ENCODE measurements at regions not wholly inside any gene's neighbourhood (a gene's known extent, or its start where the extent isn't known, plus 50 kb on each side); places are given as distances from the start of the nearest gene placed in this dataset.
"Not testable (repeated sequence)": the region's sequence is repeated elsewhere in the genome, so short reads cannot be mapped to it uniquely, and the experiment has no call there.

GRCh38 chrX:80508083-80508482 is 87.8 kb downstream of the TENT5D start:
- not testable (repeated sequence) for H3K9me3 Mint-ChIP-seq (ENCODE audit: unreplicated experiment); H3K36me3 Mint-ChIP-seq (ENCODE audit: low read depth, unreplicated experiment); H3K27ac Mint-ChIP-seq (ENCODE audit: unreplicated experiment); H3K4me1 Mint-ChIP-seq (ENCODE audit: unreplicated experiment); H3K27me3 Mint-ChIP-seq (ENCODE audit: unreplicated experiment); DNase-seq (ENCODE audit: low spot score); H3K4me3 Mint-ChIP-seq (ENCODE audit: unreplicated experiment)

GRCh38 chrX:80511969-80512760 is 91.9 kb downstream of the TENT5D start:
- no peaks in the 10 kb centered on the region for H3K4me1 Mint-ChIP-seq (ENCODE audit: unreplicated experiment)
- no peak for DNase-seq (ENCODE audit: low spot score)
- no peaks in the 10 kb centered on the region for H3K27me3 Mint-ChIP-seq (ENCODE audit: unreplicated experiment)
- no peak for TF ChIP-seq CTCF (IDR thresholded peaks at IDR 0.05; ENCODE audit: unreplicated experiment)
- H3K9me3 Mint-ChIP-seq (ENCODE audit: unreplicated experiment) = no peaks in the 10 kb centered on the region
- H3K27ac Mint-ChIP-seq (ENCODE audit: unreplicated experiment) = peak overlapping the region; percentile 81
- H3K4me3 Mint-ChIP-seq (ENCODE audit: unreplicated experiment) = no peak overlapping the region
- H3K36me3 Mint-ChIP-seq (ENCODE audit: low read depth, unreplicated experiment) = no peaks in the 10 kb centered on the region

GRCh38 chrX:80512924-80513323 is 92.7 kb downstream of the TENT5D start:
- H3K36me3 Mint-ChIP-seq (ENCODE audit: low read depth, unreplicated experiment) = no peaks in the 10 kb centered on the region
- H3K4me1 Mint-ChIP-seq (ENCODE audit: unreplicated experiment) = no peaks in the 10 kb centered on the region
- H3K4me3 Mint-ChIP-seq (ENCODE audit: unreplicated experiment) = no peak overlapping the region
- H3K27me3 Mint-ChIP-seq (ENCODE audit: unreplicated experiment) = no peaks in the 10 kb centered on the region
- DNase-seq (ENCODE audit: low spot score) = no peak
- no peak for TF ChIP-seq CTCF (IDR thresholded peaks at IDR 0.05; ENCODE audit: unreplicated experiment)
- peak overlapping the region; percentile 81 for H3K27ac Mint-ChIP-seq (ENCODE audit: unreplicated experiment)
- no peaks in the 10 kb centered on the region for H3K9me3 Mint-ChIP-seq (ENCODE audit: unreplicated experiment)

GRCh38 chrX:80513625-80514024 is 93.4 kb downstream of the TENT5D start:
- Mint-ChIP-seq H3K36me3 (ENCODE audit: low read depth, unreplicated experiment) (no peaks in the 10 kb centered on the region), H3K27ac (ENCODE audit: unreplicated experiment) (no peak overlapping the region), H3K4me1 (ENCODE audit: unreplicated experiment) (no peaks in the 10 kb centered on the region), H3K4me3 (ENCODE audit: unreplicated experiment) (no peak overlapping the region), H3K27me3 (ENCODE audit: unreplicated experiment) (no peaks in the 10 kb centered on the region), H3K9me3 (ENCODE audit: unreplicated experiment) (no peaks in the 10 kb centered on the region)
- no peak for DNase-seq (ENCODE audit: low spot score)
- no peak for TF ChIP-seq CTCF (IDR thresholded peaks at IDR 0.05; ENCODE audit: unreplicated experiment)

GRCh38 chrX:80537096-80537495 is 116.8 kb downstream of the TENT5D start:
- Mint-ChIP-seq H3K4me1 (ENCODE audit: unreplicated experiment) (no peaks in the 10 kb centered on the region), H3K9me3 (ENCODE audit: unreplicated experiment) (no peaks in the 10 kb centered on the region), H3K27ac (ENCODE audit: unreplicated experiment) (no peak overlapping the region), H3K4me3 (ENCODE audit: unreplicated experiment) (no peak overlapping the region), H3K27me3 (ENCODE audit: unreplicated experiment) (no peaks in the 10 kb centered on the region), H3K36me3 (ENCODE audit: low read depth, unreplicated experiment) (no peaks in the 10 kb centered on the region)
- DNase-seq (ENCODE audit: low spot score) = no peak
- TF ChIP-seq CTCF (IDR thresholded peaks at IDR 0.05; ENCODE audit: unreplicated experiment) = no peak
